Neuronal stem cell (in vitro differentiated cells): ENCODE measurements at regions not wholly inside any gene's neighbourhood (a gene's known extent, or its start where the extent isn't known, plus 50 kb on each side); places are given as distances from the start of the nearest gene placed in this dataset.

Experiments
- DNase-seq: peaks from one replicate; pipeline ENCODE4 v3.0.0-alpha.2; 2013; ENCODE audit warnings: low spot score
- H2AFZ ChIP-seq: one replicate; pipeline ENCODE4 v1.6.1; 2013; ENCODE audit warnings: mild to moderate bottlenecking, low read length, inconsistent platforms
- H2AK5ac ChIP-seq: 2 replicates; pipeline ENCODE4 v1.6.1; 2013; ENCODE audit warnings: low read depth, mild to moderate bottlenecking, inconsistent platforms, low read length, moderate library complexity, mixed read lengths
- H2BK120ac ChIP-seq: 2 replicates; pipeline ENCODE4 v1.6.1; 2013; ENCODE audit warnings: low read depth, mild to moderate bottlenecking, inconsistent platforms, low read length, moderate library complexity, mixed read lengths
- H2BK12ac ChIP-seq: one replicate; pipeline ENCODE4 v1.6.1; 2013; ENCODE audit warnings: low read length, inconsistent platforms
- H2BK15ac ChIP-seq: 2 replicates; pipeline ENCODE4 v1.6.1; 2013; ENCODE audit warnings: mild to moderate bottlenecking, low read length, inconsistent platforms, mixed read lengths
- H2BK5ac ChIP-seq: one replicate; pipeline ENCODE4 v1.6.1; 2013; ENCODE audit warnings: inconsistent platforms, mild to moderate bottlenecking, low read length, moderate library complexity
- H3K14ac ChIP-seq: one replicate; pipeline ENCODE4 v1.6.1; 2013; ENCODE audit warnings: low read length, inconsistent platforms
- H3K18ac ChIP-seq: 2 replicates; pipeline ENCODE4 v1.6.1; 2013; ENCODE audit warnings: low read length, inconsistent platforms
- H3K23ac ChIP-seq: 2 replicates; pipeline ENCODE4 v1.6.1; 2013; ENCODE audit warnings: low read depth, mild to moderate bottlenecking, mixed read lengths, low read length, inconsistent platforms; ENCODE audit not compliant: poor library complexity
- H3K27ac ChIP-seq: replicated peaks from 3 replicates; pipeline ENCODE4 v1.5.1; 2013; ENCODE audit warnings: low read length, inconsistent platforms
- H3K27me3 ChIP-seq, 3 experiments: 2 replicates each; pipeline ENCODE4 v1.6.1; 2013; ENCODE audit warnings: low read length in 3 of 3, mild to moderate bottlenecking in 2 of 3, inconsistent platforms in 1 of 3, low read depth in 1 of 3, mixed read lengths in 1 of 3, moderate library complexity in 1 of 3; ENCODE audit not compliant: control insufficient read depth in 3 of 3, insufficient read depth in 3 of 3
- H3K36me3 ChIP-seq, 2 donors: replicated peaks in 1 of 2; 2 replicates each; pipeline ENCODE4 v1.6.1; 2013; ENCODE audit warnings: low read length in 2 of 2; ENCODE audit not compliant: control insufficient read depth in 2 of 2, insufficient read depth in 2 of 2
- H3K4ac ChIP-seq: 2 replicates; pipeline ENCODE4 v1.6.1; 2013; ENCODE audit warnings: inconsistent platforms, mild to moderate bottlenecking, low read length, moderate library complexity
- H3K4me1 ChIP-seq, 2 donors: 1 replicate in 1 of 2; 2 replicates in 1 of 2; pipeline ENCODE4 v1.6.1; 2013; ENCODE audit warnings: low read length in 2 of 2, low read depth in 1 of 2; ENCODE audit not compliant: control insufficient read depth in 2 of 2, insufficient read depth in 1 of 2
- H3K4me2 ChIP-seq: one replicate; pipeline ENCODE4 v1.6.1; 2013; ENCODE audit warnings: mild to moderate bottlenecking, low read length, inconsistent platforms; ENCODE audit not compliant: insufficient read depth, poor library complexity, severe bottlenecking
- H3K4me3 ChIP-seq, 2 donors: 2 replicates each; pipeline ENCODE4 v1.5.1; 2013; ENCODE audit warnings: low read length in 2 of 2, mild to moderate bottlenecking in 2 of 2, inconsistent platforms in 1 of 2, moderate library complexity in 1 of 2
- H3K79me1 ChIP-seq: one replicate; pipeline ENCODE4 v1.6.1; 2013; ENCODE audit warnings: low read depth, mild to moderate bottlenecking, inconsistent platforms, low read length, moderate library complexity
- H3K9ac ChIP-seq: one replicate; pipeline ENCODE4 v1.6.1; 2013; ENCODE audit warnings: mild to moderate bottlenecking, low read depth, low read length, inconsistent platforms; ENCODE audit not compliant: poor library complexity
- H3K9me3 ChIP-seq, 2 donors: replicated peaks in 1 of 2; 2 replicates each; pipeline versions ENCODE3 to v1.6.1; 2013; ENCODE audit warnings: low read length in 2 of 2, mild to moderate bottlenecking in 2 of 2, inconsistent platforms in 1 of 2, low read depth in 1 of 2, mixed read lengths in 1 of 2, moderate library complexity in 1 of 2; ENCODE audit not compliant: control insufficient read depth in 2 of 2, insufficient read depth in 1 of 2
- H4K8ac ChIP-seq: one replicate; pipeline ENCODE4 v1.6.1; 2013; ENCODE audit warnings: low read depth, mild to moderate bottlenecking, inconsistent platforms, low read length, moderate library complexity
- H4K91ac ChIP-seq: one replicate; pipeline ENCODE4 v1.6.1; 2013; ENCODE audit warnings: low read length, low read depth, mild to moderate bottlenecking, inconsistent platforms; ENCODE audit not compliant: poor library complexity
- WGBS, 2 donors: extraction: QIAGEN DNeasy Blood & Tissue Kit; methylation state at CpG; one replicate each; pipeline ENCODE4 v1.1.7; 2013; ENCODE audit warnings: missing lambda C conversion rate in 2 of 2, mixed read lengths in 1 of 2; ENCODE audit not compliant: insufficient read length in 2 of 2, insufficient replicate concordance in 1 of 2; ENCODE audit errors: extremely low coverage in 2 of 2; 5-methylcytosine and 5-hydroxymethylcytosine counted together

DNA sequence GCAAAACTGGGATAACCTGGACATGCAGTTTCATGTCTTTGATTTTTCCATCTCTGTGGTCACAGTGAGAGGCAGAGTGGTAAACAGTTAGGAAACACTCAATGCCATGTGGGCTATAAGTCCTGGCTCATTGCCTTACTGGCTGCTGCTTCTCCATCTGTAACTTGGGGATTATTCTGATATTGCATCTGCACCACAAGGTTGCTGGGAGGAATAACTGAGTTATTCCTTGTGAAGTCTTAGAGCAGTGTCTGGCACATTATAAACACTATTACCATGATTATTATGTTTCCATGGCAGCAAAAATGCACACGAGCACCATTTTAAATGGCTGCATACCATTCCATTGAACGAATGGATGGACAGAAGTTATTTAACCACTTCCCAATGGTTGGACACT, 111.7 kb upstream of the CDH5 start:
- Histone ChIP-seq H3K4ac (no peak overlapping the region), H2BK120ac (no peak overlapping the region), H3K9ac (no peak overlapping the region), H4K8ac (no peak overlapping the region), H3K27me3 (no peaks in the 10 kb centered on the region), H3K4me1 (no peaks in the 10 kb centered on the region), H2BK5ac (no peak overlapping the region), H3K27ac (no peak overlapping the region), H4K91ac (no peak overlapping the region), H3K18ac (no peak overlapping the region), H2AK5ac (no peak overlapping the region), H3K4me2 (no peak overlapping the region), H3K4me3 (no peak overlapping the region), H2AFZ (no peak overlapping the region), H3K36me3 (no peaks in the 10 kb centered on the region), H2BK12ac (no peak overlapping the region), H3K79me1 (no peaks in the 10 kb centered on the region), H3K23ac (no peak overlapping the region), H3K14ac (no peak overlapping the region), H3K9me3 (no peaks in the 10 kb centered on the region), H2BK15ac (no peak overlapping the region)
- WGBS, 2 donors = no CpG with 5 or more reads among the region's 2 CpGs
- no peak for DNase-seq

GRCh38 chr16:66254106-66254505, 112.4 kb upstream of the CDH5 start:
- Histone ChIP-seq H3K18ac (no peak overlapping the region), H2AK5ac (no peak overlapping the region), H3K4me2 (no peak overlapping the region), H2BK120ac (no peak overlapping the region), H4K91ac (no peak overlapping the region), H3K14ac (no peak overlapping the region), H3K9me3 (no peaks in the 10 kb centered on the region), H2BK15ac (no peak overlapping the region), H3K27ac (no peak overlapping the region), H3K79me1 (no peaks in the 10 kb centered on the region), H3K9ac (no peak overlapping the region), H3K4me1 (no peaks in the 10 kb centered on the region), H4K8ac (no peak overlapping the region), H3K27me3 (no peaks in the 10 kb centered on the region), H3K36me3 (no peaks in the 10 kb centered on the region), H3K4ac (no peak overlapping the region), H3K4me3 (no peak overlapping the region), H2AFZ (no peak overlapping the region), H3K23ac (no peak overlapping the region), H2BK12ac (no peak overlapping the region), H2BK5ac (no peak overlapping the region)
- no CpG with 5 or more reads among the region's 2 CpGs for WGBS, 2 donors
- DNase-seq = no peak

DNA sequence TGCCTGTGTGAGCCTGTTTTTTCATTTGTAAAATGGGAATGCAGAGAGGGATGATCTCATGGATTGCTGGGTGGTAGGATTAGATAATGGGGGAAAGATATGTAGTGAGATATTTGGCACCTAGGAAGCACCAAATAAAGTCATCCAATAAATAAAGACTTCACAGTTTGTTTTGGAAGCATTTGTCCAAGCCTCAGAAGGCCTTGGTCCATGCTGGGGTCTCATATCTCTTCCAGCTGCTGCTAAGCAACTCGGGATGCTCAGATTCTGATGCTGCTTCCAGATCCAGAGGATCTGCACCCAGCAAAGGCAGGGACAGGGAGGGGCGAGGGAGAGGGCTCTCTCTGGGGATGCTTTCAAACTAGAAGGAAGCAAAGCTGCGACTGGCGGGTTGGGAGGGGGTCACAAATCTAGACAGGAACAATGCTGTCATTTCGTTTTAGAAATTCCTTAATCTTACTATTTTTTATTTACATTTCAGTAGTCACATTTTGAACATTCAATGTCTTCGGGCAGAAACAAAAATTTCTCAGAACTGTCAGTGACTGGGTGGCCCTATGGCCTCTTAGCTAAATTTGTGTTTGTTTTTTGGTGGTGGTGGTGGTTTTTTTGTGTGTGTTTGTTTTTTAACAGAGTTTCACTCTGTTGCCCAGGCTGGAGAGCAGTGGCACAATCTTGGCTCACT, 114.9 kb upstream of the CDH5 start:
- Histone ChIP-seq H3K18ac (no peak overlapping the region), H2BK120ac (no peak overlapping the region), H3K36me3 (no peaks in the 10 kb centered on the region), H3K4ac (no peak overlapping the region), H3K4me3 (no peak overlapping the region), H3K4me1 (no peaks in the 10 kb centered on the region), H3K14ac (no peak overlapping the region), H3K9ac (no peak overlapping the region), H3K4me2 (no peak overlapping the region), H2BK5ac (no peak overlapping the region), H3K27ac (no peak overlapping the region), H4K8ac (no peak overlapping the region), H2AK5ac (no peak overlapping the region), H2BK12ac (no peak overlapping the region), H2AFZ (no peak overlapping the region), H4K91ac (no peak overlapping the region), H3K27me3 (peaks cover 0 to 3% (median 0%) of the 10 kb centered on the region in 3 experiments), H3K79me1 (no peaks in the 10 kb centered on the region), H3K23ac (no peak overlapping the region), H2BK15ac (no peak overlapping the region), H3K9me3 (no peaks in the 10 kb centered on the region)
- WGBS, 2 donors = no CpG with 5 or more reads among the region's 6 CpGs
- no peak for DNase-seq

DNA sequence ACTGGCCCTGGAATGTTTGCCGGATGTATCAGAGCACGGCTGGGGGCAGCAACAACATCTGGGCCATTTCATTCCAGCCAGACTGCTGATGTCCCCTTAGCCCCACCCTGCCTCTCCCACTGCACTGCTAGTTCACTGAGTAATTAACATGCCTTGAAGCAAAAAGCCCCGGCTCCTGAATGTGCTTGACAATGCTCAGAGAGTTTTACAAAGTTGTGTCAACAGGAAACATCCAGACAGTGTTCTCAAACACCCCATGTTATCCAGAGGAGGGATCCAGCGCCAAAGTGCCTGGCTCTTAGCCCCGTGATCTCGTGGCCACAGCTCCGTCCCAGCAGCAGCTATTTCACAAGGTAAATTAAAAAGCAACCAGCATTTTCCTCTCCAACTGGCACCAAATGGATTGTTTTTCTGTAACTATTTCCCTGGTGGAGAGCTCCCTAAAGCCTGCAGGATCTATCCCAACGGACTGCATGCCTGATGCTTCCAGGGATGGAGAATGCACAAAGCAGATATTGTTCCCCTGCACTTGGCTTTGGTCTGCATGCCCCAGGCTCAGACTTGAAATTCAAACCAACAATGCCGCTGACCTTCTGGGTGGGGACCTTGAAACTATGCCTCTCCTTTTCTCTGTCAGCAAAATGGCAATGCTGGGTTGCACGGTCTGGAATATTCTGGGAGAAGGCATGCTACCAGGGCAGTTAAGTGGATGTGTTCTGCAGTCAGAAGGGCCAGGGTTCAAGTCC, 115.6 kb upstream of the CDH5 start:
- no peak for DNase-seq
- Histone ChIP-seq H3K4me1 (no peaks in the 10 kb centered on the region), H3K23ac (no peak overlapping the region), H3K18ac (no peak overlapping the region), H3K9me3 (no peaks in the 10 kb centered on the region), H2AK5ac (no peak overlapping the region), H3K4me3 (no peak overlapping the region), H2AFZ (no peak overlapping the region), H2BK15ac (no peak overlapping the region), H3K9ac (no peak overlapping the region), H3K27me3 (peaks cover 0 to 3% (median 0%) of the 10 kb centered on the region in 3 experiments), H2BK5ac (no peak overlapping the region), H3K36me3 (no peaks in the 10 kb centered on the region), H3K4ac (no peak overlapping the region), H3K14ac (no peak overlapping the region), H3K79me1 (no peaks in the 10 kb centered on the region), H3K27ac (no peak overlapping the region), H3K4me2 (no peak overlapping the region), H4K8ac (no peak overlapping the region), H4K91ac (no peak overlapping the region), H2BK120ac (no peak overlapping the region), H2BK12ac (no peak overlapping the region)
- no CpG with 5 or more reads among the region's 10 CpGs for WGBS, 2 donors
